AG10803 (cell line): ENCODE measurements at regions not wholly inside any gene's neighbourhood (a gene's known extent, or its start where the extent isn't known, plus 50 kb on each side); places are given as distances from the start of the nearest gene placed in this dataset.
A peak's percentile ranks its signal among the peaks of the same experiment; 100 is the strongest.

Source experiments
- DNase-seq: peaks from one replicate; pipeline ENCODE4 v3.0.0; 2010; ENCODE audit warnings: low read depth
- H3K4me3 ChIP-seq: 2 replicates; pipeline ENCODE4 v1.5.1; 2011; ENCODE audit warnings: mild to moderate bottlenecking, low read length, control low read depth
- TF ChIP-seq, protein P1 (sequence below): conservative IDR thresholded peaks from 2 replicates; pipeline ENCODE4 v1.5.1; 2011; ENCODE audit warnings: mild to moderate bottlenecking, low read length, control low read depth, inconsistent platforms

DNA sequence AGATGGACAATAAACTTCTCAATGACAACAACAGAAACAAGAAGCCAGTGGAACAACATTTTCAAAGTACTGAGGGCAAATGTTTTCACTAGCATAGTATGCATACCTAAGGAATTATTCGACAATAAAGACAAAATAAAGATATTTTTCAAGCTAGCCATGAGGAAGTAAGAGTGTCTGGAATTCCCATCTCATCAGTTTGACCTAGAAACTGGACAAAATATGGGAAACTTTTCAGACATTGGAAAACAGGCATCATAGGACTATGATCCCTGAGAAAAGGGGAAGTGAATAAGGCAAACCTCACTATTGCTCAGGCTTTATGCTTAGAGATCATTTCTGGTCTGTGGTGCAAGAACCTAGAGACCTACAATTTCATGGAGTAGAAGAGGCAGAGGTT, 86.3 kb downstream of the OAT start:
- TF ChIP-seq, protein P1, sequence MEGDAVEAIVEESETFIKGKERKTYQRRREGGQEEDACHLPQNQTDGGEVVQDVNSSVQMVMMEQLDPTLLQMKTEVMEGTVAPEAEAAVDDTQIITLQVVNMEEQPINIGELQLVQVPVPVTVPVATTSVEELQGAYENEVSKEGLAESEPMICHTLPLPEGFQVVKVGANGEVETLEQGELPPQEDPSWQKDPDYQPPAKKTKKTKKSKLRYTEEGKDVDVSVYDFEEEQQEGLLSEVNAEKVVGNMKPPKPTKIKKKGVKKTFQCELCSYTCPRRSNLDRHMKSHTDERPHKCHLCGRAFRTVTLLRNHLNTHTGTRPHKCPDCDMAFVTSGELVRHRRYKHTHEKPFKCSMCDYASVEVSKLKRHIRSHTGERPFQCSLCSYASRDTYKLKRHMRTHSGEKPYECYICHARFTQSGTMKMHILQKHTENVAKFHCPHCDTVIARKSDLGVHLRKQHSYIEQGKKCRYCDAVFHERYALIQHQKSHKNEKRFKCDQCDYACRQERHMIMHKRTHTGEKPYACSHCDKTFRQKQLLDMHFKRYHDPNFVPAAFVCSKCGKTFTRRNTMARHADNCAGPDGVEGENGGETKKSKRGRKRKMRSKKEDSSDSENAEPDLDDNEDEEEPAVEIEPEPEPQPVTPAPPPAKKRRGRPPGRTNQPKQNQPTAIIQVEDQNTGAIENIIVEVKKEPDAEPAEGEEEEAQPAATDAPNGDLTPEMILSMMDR = no peak
- H3K4me3 ChIP-seq = no peak overlapping the region
- DNase-seq = peak; percentile 65

DNA sequence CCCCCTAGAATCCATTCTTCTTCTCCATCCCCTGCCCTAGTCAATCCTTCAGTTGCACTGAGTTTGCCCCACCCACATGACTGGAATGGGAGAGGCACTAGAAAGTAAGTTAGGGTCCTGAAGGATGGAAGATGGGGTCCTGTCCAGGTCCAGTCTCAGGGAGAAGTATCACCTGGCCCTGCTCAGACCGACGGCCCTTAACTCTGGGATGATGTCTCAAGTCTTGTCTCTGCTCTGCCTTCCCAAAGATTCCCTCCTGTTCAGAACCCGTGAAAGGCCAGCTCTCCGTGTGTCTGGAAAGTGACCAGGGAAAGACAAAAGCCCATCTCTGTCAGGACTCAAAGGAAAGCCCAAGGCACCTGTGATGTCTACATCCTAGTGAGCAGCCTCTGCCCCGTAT, 88.8 kb downstream of the OAT start:
- H3K4me3 ChIP-seq = no peak overlapping the region
- DNase-seq = no peak
- TF ChIP-seq, protein P1 = no peak

DNA sequence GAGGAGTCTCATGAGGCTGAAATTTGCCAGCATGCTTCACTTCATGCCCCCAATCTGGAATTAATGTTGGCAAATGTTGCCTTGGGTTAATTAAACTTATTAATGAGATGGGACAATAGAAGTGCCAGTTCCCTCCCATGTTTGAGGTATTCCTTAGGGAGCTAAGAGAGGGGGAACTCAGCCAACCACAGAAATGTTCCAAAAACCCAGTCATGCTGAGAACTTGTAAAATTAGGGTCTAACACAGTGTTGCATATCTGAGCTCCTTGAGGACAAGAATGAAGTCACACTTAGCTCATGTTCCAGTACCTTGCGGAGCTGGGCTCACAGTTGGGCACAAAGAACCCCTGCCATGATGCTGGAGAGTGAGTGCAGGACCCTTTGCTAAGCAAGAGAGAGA, 89.4 kb downstream of the OAT start:
- TF ChIP-seq, protein P1 = no peak
- H3K4me3 ChIP-seq = no peak overlapping the region
- no peak for DNase-seq

DNA sequence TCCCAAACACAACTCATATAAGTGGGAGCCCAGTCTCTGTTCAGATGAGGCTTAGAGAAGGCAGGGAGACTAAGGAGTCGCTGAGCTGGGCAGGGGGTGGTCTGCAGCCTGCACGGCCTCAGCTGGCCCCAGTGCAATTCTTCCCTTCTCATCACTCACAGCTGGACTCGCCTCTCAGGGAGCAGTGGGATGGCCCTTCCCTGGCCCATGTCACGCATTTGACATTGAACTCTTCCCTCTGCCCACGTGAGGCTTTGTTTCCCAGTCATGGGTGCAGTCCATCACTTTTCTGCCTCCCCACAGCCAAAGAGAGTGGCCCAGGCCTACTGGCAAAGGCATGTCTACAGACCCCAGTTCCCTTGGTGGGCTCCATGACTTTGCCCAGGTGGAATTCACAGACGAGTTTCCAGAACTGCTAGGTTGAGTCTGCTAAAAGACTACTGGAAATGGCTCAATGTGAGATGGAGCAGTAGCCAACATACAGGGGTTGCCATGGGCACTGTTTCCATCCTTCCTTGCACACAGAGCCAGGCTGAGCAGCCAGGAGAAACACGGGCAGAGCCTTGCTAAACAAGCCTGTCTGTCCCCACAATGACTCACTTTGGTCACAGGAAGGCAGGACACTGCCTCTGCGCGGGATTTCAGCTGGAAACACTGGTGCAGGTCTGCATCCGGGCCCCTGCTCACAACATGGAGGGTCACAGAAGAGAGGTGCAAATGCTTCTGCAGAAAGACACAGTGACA, 90.1 kb downstream of the OAT start:
- TF ChIP-seq, protein P1 = no peak
- DNase-seq = no peak
- no peak overlapping the region for H3K4me3 ChIP-seq

DNA sequence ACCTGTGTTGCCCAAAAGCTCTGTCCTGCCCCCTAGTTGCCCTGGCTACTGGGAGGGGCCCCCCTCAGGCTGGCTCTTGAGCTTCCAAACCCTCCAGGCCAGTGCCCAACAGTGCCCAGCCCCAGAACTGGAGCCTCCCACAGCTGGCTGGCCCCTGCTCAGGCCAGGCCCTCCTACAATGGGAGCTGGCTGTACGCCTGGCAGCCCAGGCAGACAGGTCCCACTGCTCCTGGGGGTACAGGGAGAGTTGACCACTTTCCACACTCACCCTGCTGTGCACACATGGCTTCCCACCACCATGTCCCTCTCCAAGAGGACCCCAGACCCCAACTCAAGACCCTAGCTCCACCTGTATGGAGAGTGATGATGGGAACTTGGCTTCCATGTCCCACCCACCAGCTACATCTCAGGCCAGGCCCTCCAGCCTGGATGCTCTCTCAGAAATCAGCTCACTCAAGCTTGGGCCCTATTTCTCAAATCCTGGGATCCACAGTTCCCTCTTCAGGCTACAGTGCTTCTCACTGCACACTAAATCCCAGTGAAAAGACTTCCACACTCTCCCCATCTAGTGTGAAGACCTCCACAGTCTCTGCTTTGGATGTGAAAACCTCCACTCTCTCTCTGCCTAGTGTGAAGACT, 92.6 kb downstream of the OAT start:
- TF ChIP-seq, protein P1 = no peak
- DNase-seq = no peak

DNA sequence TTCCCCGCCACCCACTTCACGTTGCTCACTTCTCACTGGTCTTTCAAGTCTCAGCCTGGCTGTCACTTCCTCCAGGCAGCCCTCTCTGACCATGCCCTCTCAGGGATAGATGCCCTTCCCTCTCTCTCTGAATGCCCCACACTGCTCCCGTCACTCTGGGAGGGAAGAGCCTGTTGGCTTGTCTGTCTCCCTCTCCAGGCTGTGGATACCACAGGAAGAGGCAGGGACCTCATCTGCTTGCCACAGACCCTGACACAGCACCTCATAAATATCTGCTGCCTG, 93.1 kb downstream of the OAT start:
- H3K4me3 ChIP-seq = no peak overlapping the region
- TF ChIP-seq, protein P1 = no peak
- DNase-seq = no peak

More for the DNA sequence above, 92.6 kb downstream of the OAT start:
- H3K4me3 ChIP-seq = no peak overlapping the region
